HG02610 (cell line): ENCODE measurements at regions not wholly inside any gene's neighbourhood (a gene's known extent, or its start where the extent isn't known, plus 50 kb on each side); places are given as distances from the start of the nearest gene placed in this dataset.
"Not testable (repeated sequence)": the region's sequence is repeated elsewhere in the genome, so short reads cannot be mapped to it uniquely, and the experiment has no call there.

Experiments used
- ATAC-seq: cut with Tn5 transposase; IDR thresholded peaks from one replicate; pipeline ENCODE4 v1.9.1; 2021; ENCODE audit warnings: mild to moderate bottlenecking, moderate library complexity; ENCODE audit not compliant: unreplicated experiment

GRCh38 chr18:30469091-30469490 is 573.5 kb downstream of the DSC3 start:
- ATAC-seq: no peak

GRCh38 chr18:30465096-30465495 is 577.4 kb downstream of the DSC3 start:
- ATAC-seq: no peak

GRCh38 chr18:30457156-30457555 is 585.4 kb downstream of the DSC3 start:
- ATAC-seq: no peak

- no peak for ATAC-seq
These were observed 586.8 kb downstream of the DSC3 start for GRCh38 chr18:30455741-30456140.

GRCh38 chr18:30454920-30455319 is 587.6 kb downstream of the DSC3 start:
- no peak for ATAC-seq

- no peak for ATAC-seq
These were observed 590.6 kb downstream of the DSC3 start for GRCh38 chr18:30451981-30452380.

- ATAC-seq: no peak
These were observed 591.6 kb downstream of the DSC3 start for GRCh38 chr18:30450927-30451326.

GRCh38 chr18:30446605-30447004 is 595.9 kb downstream of the DSC3 start:
- ATAC-seq: no peak

GRCh38 chr18:30444544-30444943 is 598.0 kb downstream of the DSC3 start:
- ATAC-seq: no peak

GRCh38 chr18:30440351-30440750 is 602.2 kb downstream of the DSC3 start:
- ATAC-seq: no peak

GRCh38 chr18:30439174-30439573 is 603.4 kb downstream of the DSC3 start:
- ATAC-seq: no peak

- no peak for ATAC-seq
These were observed 610.2 kb downstream of the DSC3 start for GRCh38 chr18:30432349-30432748.

- ATAC-seq: not testable (repeated sequence)
These were observed 623.1 kb downstream of the DSC3 start for GRCh38 chr18:30419399-30419798.

- ATAC-seq: no peak
These were observed 626.6 kb downstream of the DSC3 start for GRCh38 chr18:30415903-30416302.

GRCh38 chr18:30409120-30409519 is 633.4 kb downstream of the DSC3 start:
- ATAC-seq: no peak

- no peak for ATAC-seq
These were observed 635.8 kb downstream of the DSC3 start for GRCh38 chr18:30406728-30407127.

- ATAC-seq: no peak
These were observed 637.5 kb downstream of the DSC3 start for GRCh38 chr18:30405038-30405437.

GRCh38 chr18:30404422-30404821 is 638.1 kb downstream of the DSC3 start:
- no peak for ATAC-seq

- no peak for ATAC-seq
These were observed 639.3 kb downstream of the DSC3 start for GRCh38 chr18:30403278-30403677.

GRCh38 chr18:30387401-30387800 is 655.1 kb downstream of the DSC3 start:
- no peak for ATAC-seq

GRCh38 chr18:30386624-30387023 is 655.9 kb downstream of the DSC3 start:
- no peak for ATAC-seq

GRCh38 chr18:30385684-30386083 is 656.9 kb downstream of the DSC3 start:
- ATAC-seq: no peak

- no peak for ATAC-seq
These were observed 660.7 kb downstream of the DSC3 start for GRCh38 chr18:30381826-30382225.

- ATAC-seq: no peak
These were observed 664.4 kb downstream of the DSC3 start for GRCh38 chr18:30378097-30378496.
